ENCODE measurements at regions not wholly inside any gene's neighbourhood (a gene's known extent, or its start where the extent isn't known, plus 50 kb on each side); places are given as distances from the start of the nearest gene placed in this dataset.

DNA sequence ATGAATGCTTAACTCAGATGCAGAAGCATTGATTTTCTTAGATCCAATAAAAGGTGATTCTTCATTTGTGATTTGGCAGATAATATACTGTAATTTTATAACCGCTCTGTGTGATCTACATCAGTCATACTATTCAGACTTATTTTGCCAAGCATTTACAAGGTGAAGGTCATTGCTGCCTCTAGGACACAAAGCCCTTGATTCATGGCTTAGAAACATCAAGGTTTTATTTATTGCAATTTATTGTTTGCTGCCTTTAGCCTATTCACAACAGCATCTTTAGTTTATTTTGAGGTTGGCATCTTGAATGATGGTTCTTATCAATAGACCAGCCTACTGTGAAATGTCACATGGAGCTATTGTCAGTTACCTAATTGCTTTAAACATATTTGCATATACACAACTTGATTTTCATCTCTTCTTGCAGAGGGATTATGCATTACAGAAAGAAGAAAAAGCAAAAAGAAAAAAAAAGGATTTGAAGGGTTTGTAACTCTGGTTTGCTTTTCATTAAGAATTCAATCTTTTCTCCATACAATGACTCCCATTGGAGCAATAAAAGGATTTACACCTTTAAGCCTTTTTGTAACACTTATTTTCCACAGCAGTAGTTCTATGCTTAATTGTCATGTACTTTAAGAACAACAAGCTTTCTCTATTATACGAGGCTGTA lies 1371.6 kb upstream of the CELF2 start:
- no peak overlapping the region for H3K4me3 ChIP-seq (ENCODE audit: low read depth, low read length)
- TF ChIP-seq CTCF (IDR thresholded peaks at IDR 0.05; ENCODE audit: borderline replicate concordance, insufficient read depth, low read depth, low read length) = no peak

- TF ChIP-seq CTCF (IDR thresholded peaks at IDR 0.05; ENCODE audit: borderline replicate concordance, insufficient read depth, low read depth, low read length) = no peak
- H3K4me3 ChIP-seq (ENCODE audit: low read depth, low read length) = no peak overlapping the region
These were observed 1363.4 kb upstream of the CELF2 start for GRCh38 chr10:9654261-9654660.

- H3K4me3 ChIP-seq (ENCODE audit: low read depth, low read length) = no peak overlapping the region
- TF ChIP-seq CTCF (IDR thresholded peaks at IDR 0.05; ENCODE audit: borderline replicate concordance, insufficient read depth, low read depth, low read length) = no peak
These were observed 1361.3 kb upstream of the CELF2 start for GRCh38 chr10:9656386-9656785.

- TF ChIP-seq CTCF (IDR thresholded peaks at IDR 0.05; ENCODE audit: borderline replicate concordance, insufficient read depth, low read depth, low read length) = no peak
- no peak overlapping the region for H3K4me3 ChIP-seq (ENCODE audit: low read depth, low read length)
These were observed 1360.7 kb upstream of the CELF2 start for GRCh38 chr10:9656996-9657395.

GRCh38 chr10:9657530-9657929 lies 1360.1 kb upstream of the CELF2 start:
- H3K4me3 ChIP-seq (ENCODE audit: low read depth, low read length) = no peak overlapping the region

GRCh38 chr10:9668411-9668810 lies 1349.3 kb upstream of the CELF2 start:
- TF ChIP-seq CTCF (IDR thresholded peaks at IDR 0.05; ENCODE audit: borderline replicate concordance, insufficient read depth, low read depth, low read length) = no peak
- H3K4me3 ChIP-seq (ENCODE audit: low read depth, low read length) = no peak overlapping the region

More at GRCh38 chr10:9657530-9657929, 1360.1 kb upstream of the CELF2 start:
- no peak for TF ChIP-seq CTCF (IDR thresholded peaks at IDR 0.05; ENCODE audit: borderline replicate concordance, insufficient read depth, low read depth, low read length)

GRCh38 chr10:9670911-9671310 lies 1346.8 kb upstream of the CELF2 start:
- no peak overlapping the region for H3K4me3 ChIP-seq (ENCODE audit: low read depth, low read length)
- no peak for TF ChIP-seq CTCF (IDR thresholded peaks at IDR 0.05; ENCODE audit: borderline replicate concordance, insufficient read depth, low read depth, low read length)

Measured in GM12875 (cell line).